ENCODE measurements at regions not wholly inside any gene's neighbourhood (a gene's known extent, or its start where the extent isn't known, plus 50 kb on each side); places are given as distances from the start of the nearest gene placed in this dataset.

DNA sequence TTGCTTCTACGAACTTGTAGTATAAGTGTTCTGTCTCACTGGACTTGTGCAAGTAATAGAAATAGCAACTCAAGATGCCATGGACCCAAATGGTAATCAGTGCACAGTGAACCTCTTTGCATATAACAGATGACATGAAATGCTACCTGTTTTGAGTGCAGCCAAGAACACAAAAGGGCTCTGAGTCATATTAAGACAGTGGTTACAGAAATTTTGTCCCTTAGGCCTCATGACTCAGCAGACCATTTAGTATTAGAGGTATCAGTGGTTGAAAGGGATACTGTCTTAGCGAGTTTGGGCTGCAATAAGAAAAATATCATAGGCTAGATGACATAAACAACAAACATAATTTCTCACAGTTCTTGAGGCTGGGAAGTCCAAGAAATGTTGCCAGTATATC is 502.9 kb upstream of the PCDH10 start:
- BruUV-seq (replicated peaks): no TSS peak
- H2AFZ ChIP-seq: no peak overlapping the region
- ChIA-PET CTCF (no interaction called here), POLR2A (ENCODE audit: unreplicated experiment) (no interaction called here)
- TF ChIP-seq EZH2 (IDR thresholded peaks at IDR 0.05; ENCODE audit: low read depth): no peak
- TF ChIP-seq, protein P1, sequence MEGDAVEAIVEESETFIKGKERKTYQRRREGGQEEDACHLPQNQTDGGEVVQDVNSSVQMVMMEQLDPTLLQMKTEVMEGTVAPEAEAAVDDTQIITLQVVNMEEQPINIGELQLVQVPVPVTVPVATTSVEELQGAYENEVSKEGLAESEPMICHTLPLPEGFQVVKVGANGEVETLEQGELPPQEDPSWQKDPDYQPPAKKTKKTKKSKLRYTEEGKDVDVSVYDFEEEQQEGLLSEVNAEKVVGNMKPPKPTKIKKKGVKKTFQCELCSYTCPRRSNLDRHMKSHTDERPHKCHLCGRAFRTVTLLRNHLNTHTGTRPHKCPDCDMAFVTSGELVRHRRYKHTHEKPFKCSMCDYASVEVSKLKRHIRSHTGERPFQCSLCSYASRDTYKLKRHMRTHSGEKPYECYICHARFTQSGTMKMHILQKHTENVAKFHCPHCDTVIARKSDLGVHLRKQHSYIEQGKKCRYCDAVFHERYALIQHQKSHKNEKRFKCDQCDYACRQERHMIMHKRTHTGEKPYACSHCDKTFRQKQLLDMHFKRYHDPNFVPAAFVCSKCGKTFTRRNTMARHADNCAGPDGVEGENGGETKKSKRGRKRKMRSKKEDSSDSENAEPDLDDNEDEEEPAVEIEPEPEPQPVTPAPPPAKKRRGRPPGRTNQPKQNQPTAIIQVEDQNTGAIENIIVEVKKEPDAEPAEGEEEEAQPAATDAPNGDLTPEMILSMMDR (conservative IDR thresholded peaks at IDR 0.05): no peak
- H3K27ac ChIP-seq: no peak overlapping the region
- no peaks in the 10 kb centered on the region for H3K27me3 ChIP-seq (ENCODE audit: insufficient read depth, low read depth)
- H3K4me3 ChIP-seq: no peak overlapping the region
- no peak overlapping the region for H3K4me2 ChIP-seq
- no peaks in the 10 kb centered on the region for H3K9me2 ChIP-seq (ENCODE audit: insufficient read depth)
- no peak for DNase-seq
- no peaks in the 10 kb centered on the region for H4K20me1 ChIP-seq (ENCODE audit: insufficient read depth)
- no peaks in the 10 kb centered on the region for H3K9me3 ChIP-seq (ENCODE audit: insufficient read depth, low read depth)
- H3K79me2 ChIP-seq (ENCODE audit: low read depth): no peaks in the 10 kb centered on the region
- H3F3A ChIP-seq (ENCODE audit: insufficient read depth, low read depth): no peaks in the 10 kb centered on the region
- intact Hi-C loops (cut with micrococcal nuclease; ENCODE audit: unreplicated experiment): no loop called here
- no peaks in the 10 kb centered on the region for H3K36me3 ChIP-seq (ENCODE audit: low read depth)
- no peaks in the 10 kb centered on the region for H3K4me1 ChIP-seq (replicated peaks; ENCODE audit: insufficient read depth)

DNA sequence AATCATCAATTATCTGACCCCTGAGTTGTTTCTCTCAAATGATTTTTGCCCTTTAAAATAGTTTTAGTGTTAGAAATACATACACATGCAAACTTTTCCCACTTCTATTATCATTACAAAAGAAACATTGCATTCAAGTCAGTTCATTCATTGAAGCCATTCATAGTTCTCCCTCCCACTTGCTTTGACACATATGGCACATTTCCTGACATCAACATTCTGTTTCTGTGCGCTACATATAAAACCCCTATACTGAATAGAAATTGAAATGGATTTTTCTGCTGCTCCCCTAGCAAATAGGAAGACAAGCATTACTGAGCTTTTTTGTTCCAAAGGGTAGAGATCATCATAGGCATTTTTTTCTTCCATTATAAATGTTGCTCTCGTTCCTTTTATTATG is 497.9 kb upstream of the PCDH10 start:
- no peak overlapping the region for H2AFZ ChIP-seq
- H3K9me3 ChIP-seq (ENCODE audit: insufficient read depth, low read depth): 0 out of 2 replicates have a peak, but pooled peaks cover 2% of the 10 kb centered on the region
- no peak for TF ChIP-seq EZH2 (IDR thresholded peaks at IDR 0.05; ENCODE audit: low read depth)
- TF ChIP-seq, protein P1 (conservative IDR thresholded peaks at IDR 0.05): no peak
- H3F3A ChIP-seq (ENCODE audit: insufficient read depth, low read depth): no peaks in the 10 kb centered on the region
- no peaks in the 10 kb centered on the region for H3K36me3 ChIP-seq (ENCODE audit: low read depth)
- H3K79me2 ChIP-seq (ENCODE audit: low read depth): no peaks in the 10 kb centered on the region
- H3K27ac ChIP-seq: no peak overlapping the region
- POLR2A ChIA-PET (ENCODE audit: unreplicated experiment): no interaction called here
- H4K20me1 ChIP-seq (ENCODE audit: insufficient read depth): no peaks in the 10 kb centered on the region
- CTCF ChIA-PET: interaction anchor here (0.6 kb wide), 1 partner anchor 857 kb away, joined by 4 read pairs; no protein-coding TSS in a partner anchor
- no peak overlapping the region for H3K4me3 ChIP-seq
- BruUV-seq (replicated peaks): no TSS peak
- no peak for DNase-seq
- no peaks in the 10 kb centered on the region for H3K4me1 ChIP-seq (replicated peaks; ENCODE audit: insufficient read depth)
- intact Hi-C loops (cut with micrococcal nuclease; ENCODE audit: unreplicated experiment): no loop called here
- no peaks in the 10 kb centered on the region for H3K9me2 ChIP-seq (ENCODE audit: insufficient read depth)
- no peak overlapping the region for H3K4me2 ChIP-seq
- H3K27me3 ChIP-seq (ENCODE audit: insufficient read depth, low read depth): no peaks in the 10 kb centered on the region

DNA sequence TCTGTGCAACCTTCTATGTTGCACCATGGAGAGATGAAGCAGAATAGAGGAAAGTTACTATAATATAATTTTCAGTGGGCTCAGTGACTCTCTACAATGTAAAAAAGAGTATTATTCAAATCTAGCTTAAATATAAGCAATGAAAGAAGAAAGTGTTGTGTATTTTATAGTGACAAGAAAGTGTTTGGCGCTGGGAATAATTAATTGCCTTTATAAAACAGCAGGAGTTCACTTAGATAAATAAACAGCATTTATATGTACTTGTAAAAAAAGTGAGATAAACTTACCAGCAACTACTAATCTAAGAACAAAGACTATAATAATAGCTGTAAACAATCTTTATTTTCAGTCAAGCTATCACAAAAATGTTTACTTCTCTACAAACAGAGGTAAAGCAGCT is 488.9 kb upstream of the PCDH10 start:
- Histone ChIP-seq H3K4me1 (replicated peaks; ENCODE audit: insufficient read depth) (no peaks in the 10 kb centered on the region), H2AFZ (no peak overlapping the region), H3K79me2 (ENCODE audit: low read depth) (no peaks in the 10 kb centered on the region), H3K36me3 (ENCODE audit: low read depth) (no peaks in the 10 kb centered on the region), H3K9me3 (ENCODE audit: insufficient read depth, low read depth) (0 out of 2 replicates have a peak, but pooled peaks cover 2% of the 10 kb centered on the region), H3F3A (ENCODE audit: insufficient read depth, low read depth) (no peaks in the 10 kb centered on the region), H3K4me3 (no peak overlapping the region), H3K9me2 (ENCODE audit: insufficient read depth) (no peaks in the 10 kb centered on the region), H4K20me1 (ENCODE audit: insufficient read depth) (no peaks in the 10 kb centered on the region; the same call in 1 of the 2 replicates), H3K27ac (no peak overlapping the region), H3K27me3 (ENCODE audit: insufficient read depth, low read depth) (no peaks in the 10 kb centered on the region), H3K4me2 (no peak overlapping the region)
- TF ChIP-seq, protein P1 (conservative IDR thresholded peaks at IDR 0.05): no peak
- no peak for TF ChIP-seq EZH2 (IDR thresholded peaks at IDR 0.05; ENCODE audit: low read depth)
- POLR2A ChIA-PET (ENCODE audit: unreplicated experiment): no interaction called here
- CTCF ChIA-PET: no interaction called here
- DNase-seq: no peak
- intact Hi-C loops (cut with micrococcal nuclease; ENCODE audit: unreplicated experiment): no loop called here
- no TSS peak for BruUV-seq (replicated peaks)

Measured in PC-9 (cell line).